ENCODE measurements at regions not wholly inside any gene's neighbourhood (a gene's known extent, or its start where the extent isn't known, plus 50 kb on each side); places are given as distances from the start of the nearest gene placed in this dataset.

- TF ChIP-seq, protein P1, sequence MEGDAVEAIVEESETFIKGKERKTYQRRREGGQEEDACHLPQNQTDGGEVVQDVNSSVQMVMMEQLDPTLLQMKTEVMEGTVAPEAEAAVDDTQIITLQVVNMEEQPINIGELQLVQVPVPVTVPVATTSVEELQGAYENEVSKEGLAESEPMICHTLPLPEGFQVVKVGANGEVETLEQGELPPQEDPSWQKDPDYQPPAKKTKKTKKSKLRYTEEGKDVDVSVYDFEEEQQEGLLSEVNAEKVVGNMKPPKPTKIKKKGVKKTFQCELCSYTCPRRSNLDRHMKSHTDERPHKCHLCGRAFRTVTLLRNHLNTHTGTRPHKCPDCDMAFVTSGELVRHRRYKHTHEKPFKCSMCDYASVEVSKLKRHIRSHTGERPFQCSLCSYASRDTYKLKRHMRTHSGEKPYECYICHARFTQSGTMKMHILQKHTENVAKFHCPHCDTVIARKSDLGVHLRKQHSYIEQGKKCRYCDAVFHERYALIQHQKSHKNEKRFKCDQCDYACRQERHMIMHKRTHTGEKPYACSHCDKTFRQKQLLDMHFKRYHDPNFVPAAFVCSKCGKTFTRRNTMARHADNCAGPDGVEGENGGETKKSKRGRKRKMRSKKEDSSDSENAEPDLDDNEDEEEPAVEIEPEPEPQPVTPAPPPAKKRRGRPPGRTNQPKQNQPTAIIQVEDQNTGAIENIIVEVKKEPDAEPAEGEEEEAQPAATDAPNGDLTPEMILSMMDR (conservative IDR thresholded peaks at IDR 0.05; ENCODE audit: low read depth, low read length), result no peak
- no peak for TF ChIP-seq RFX5 (IDR thresholded peaks at IDR 0.05; ENCODE audit: low read depth, low read length)
- TF ChIP-seq CEBPB (IDR thresholded peaks at IDR 0.05; ENCODE audit: low read depth, low read length), result no peak
- TF ChIP-seq FOS (IDR thresholded peaks at IDR 0.05; ENCODE audit: low read depth, low read length), result no peak
- no peak for TF ChIP-seq RAD21 (IDR thresholded peaks at IDR 0.05; ENCODE audit: low read length)
- TF ChIP-seq POLR2A (IDR thresholded peaks at IDR 0.05; ENCODE audit: low read depth, low read length), result no peak
- no peak for TF ChIP-seq BHLHE40 (IDR thresholded peaks at IDR 0.05; ENCODE audit: low read depth, low read length)
- no peak for TF ChIP-seq MXI1 (IDR thresholded peaks at IDR 0.05; ENCODE audit: borderline replicate concordance, low read depth, low read length)
- TF ChIP-seq RCOR1 (IDR thresholded peaks at IDR 0.05; ENCODE audit: insufficient replicate concordance, low read length), result no peak
- TF ChIP-seq, protein P2, sequence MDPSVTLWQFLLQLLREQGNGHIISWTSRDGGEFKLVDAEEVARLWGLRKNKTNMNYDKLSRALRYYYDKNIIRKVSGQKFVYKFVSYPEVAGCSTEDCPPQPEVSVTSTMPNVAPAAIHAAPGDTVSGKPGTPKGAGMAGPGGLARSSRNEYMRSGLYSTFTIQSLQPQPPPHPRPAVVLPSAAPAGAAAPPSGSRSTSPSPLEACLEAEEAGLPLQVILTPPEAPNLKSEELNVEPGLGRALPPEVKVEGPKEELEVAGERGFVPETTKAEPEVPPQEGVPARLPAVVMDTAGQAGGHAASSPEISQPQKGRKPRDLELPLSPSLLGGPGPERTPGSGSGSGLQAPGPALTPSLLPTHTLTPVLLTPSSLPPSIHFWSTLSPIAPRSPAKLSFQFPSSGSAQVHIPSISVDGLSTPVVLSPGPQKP (IDR thresholded peaks at IDR 0.05; ENCODE audit: borderline replicate concordance, low read depth, low read length), result no peak
- no peak for TF ChIP-seq SMC3 (IDR thresholded peaks at IDR 0.05; ENCODE audit: low read depth, low read length)
These were observed 1733.0 kb downstream of the MRPL39 start for GRCh38 chr21:23874271-23874670.

Data from IMR-90 (cell line).